A549 (cell line): ENCODE measurements at regions not wholly inside any gene's neighbourhood (a gene's known extent, or its start where the extent isn't known, plus 50 kb on each side); places are given as distances from the start of the nearest gene placed in this dataset.

Experiments used
- ATAC-seq, 2 experiments: fragments of 200-7000 bp in 1 of 2; fragments of >200 bp in 1 of 2; cut with Nextera tagmentation in 1 of 2; cut with Tn5 transposase in 1 of 2; 3 replicates each; pipeline versions ENCODE4 v1.8.0 to v1.9.1; 2018 to 2020; ENCODE audit warnings: mild to moderate bottlenecking in 1 of 2, moderate library complexity in 1 of 2
- CTCF ChIA-PET: fragments of 300-600 bp; sonication (Branson Sonifier 250); formaldehyde crosslinking; extraction: SDS; loops from one replicate; lab custom pipeline; 2021; ENCODE audit warnings: antibody characterized with exemption, inconsistent platforms; lab: Yijun Ruan, JAX
- POLR2A ChIA-PET: fragments of 350-600 bp; formaldehyde crosslinking; extraction: SDS; loops from one replicate; lab custom pipeline; 2021; ENCODE audit warnings: antibody characterized with exemption, inconsistent platforms; lab: Yijun Ruan, JAX
- DNase-seq, 2 experiments: peaks; one replicate each; pipeline versions ENCODE4 v3.0.0 to v3.0.0-alpha.2; 2011 to 2016; ENCODE audit warnings: low read depth in 1 of 2, low spot score in 1 of 2
- FAIRE-seq: peaks from 2 replicates; lab custom pipeline; 2011; peaks lifted over from hg19 to GRCh38; lab: Jason Lieb, UNC
- H3K27ac ChIP-seq, 2 experiments: fragments of >200 bp; sonication (Bioruptor Twin); formaldehyde crosslinking; 3 replicates each; pipeline ENCODE4 v1.5.1; 2016 to 2017
- H3K4me1 ChIP-seq: fragments of >200 bp; sonication (Bioruptor Twin); formaldehyde crosslinking; 3 replicates; pipeline ENCODE4 v1.6.1; 2016
- H3K4me2 ChIP-seq: fragments of >200 bp; sonication (Bioruptor Twin); formaldehyde crosslinking; 3 replicates; pipeline ENCODE4 v1.6.1; 2016
- H3K4me3 ChIP-seq: fragments of >200 bp; sonication (Bioruptor Twin); formaldehyde crosslinking; 3 replicates; pipeline ENCODE4 v1.5.1; 2016
- H3K9me3 ChIP-seq: fragments of >200 bp; sonication (Bioruptor Twin); formaldehyde crosslinking; 3 replicates; pipeline ENCODE4 v1.6.1; 2016
- ATOH8 ChIP-seq: fragments of 250-450 bp; sonication (Bioruptor Pico); IDR thresholded peaks from 2 replicates; pipeline ENCODE4 v1.5.0; 2020; ENCODE audit warnings: low read depth, mild to moderate bottlenecking, moderate library complexity
- BCL3 ChIP-seq: fragments of >200 bp; sonication (Bioruptor Twin); formaldehyde crosslinking; IDR thresholded peaks from 3 replicates; pipeline ENCODE4 v1.6.1; 2016
- CEBPB ChIP-seq, 2 experiments: fragments of >200 bp in 1 of 2; sonication (Bioruptor Twin) in 1 of 2; formaldehyde crosslinking in 1 of 2; IDR thresholded peaks; 2 replicates each; pipeline ENCODE4 v1.6.1; 2012 to 2016
- CHD2 ChIP-seq: fragments of 150-350 bp; IDR thresholded peaks from 2 replicates; pipeline ENCODE4 v1.6.1; 2014; ENCODE audit warnings: low read length; ENCODE audit not compliant: partially characterized antibody
- CTCF ChIP-seq: fragments of >200 bp; sonication (Bioruptor Twin); formaldehyde crosslinking; IDR thresholded peaks from 3 replicates; pipeline ENCODE4 v1.5.1; 2016
- E2F6 ChIP-seq: IDR thresholded peaks from 2 replicates; pipeline ENCODE4 v1.6.1; 2012; ENCODE audit warnings: low read depth, borderline replicate concordance
- EHF ChIP-seq: fragments of 250-450 bp; sonication (Bioruptor Pico); IDR thresholded peaks from 2 replicates; pipeline ENCODE4 v1.5.0; 2020; ENCODE audit warnings: mild to moderate bottlenecking
- ELK1 ChIP-seq: fragments of 150-350 bp; IDR thresholded peaks from 2 replicates; pipeline ENCODE4 v1.6.1; 2014; ENCODE audit warnings: low read depth, mild to moderate bottlenecking, low read length
- ESRRA ChIP-seq: fragments of 150-350 bp; IDR thresholded peaks from 2 replicates; pipeline ENCODE4 v1.6.1; 2014; ENCODE audit warnings: mild to moderate bottlenecking, low read length, borderline replicate concordance
- GATA3 ChIP-seq: IDR thresholded peaks from 2 replicates; pipeline ENCODE4 v1.6.1; 2012; ENCODE audit warnings: borderline replicate concordance
- HDAC2 ChIP-seq: fragments of 200-600 bp; sonication (generic); IDR thresholded peaks from 2 replicates; pipeline ENCODE4 v1.6.1; 2016
- HOXA7 ChIP-seq: fragments of 250-450 bp; sonication (Bioruptor Pico); IDR thresholded peaks from 2 replicates; pipeline ENCODE4 v1.5.0; 2020; ENCODE audit warnings: mild to moderate bottlenecking, moderate library complexity
- HOXB13 ChIP-seq: fragments of 250-450 bp; sonication (Bioruptor Pico); IDR thresholded peaks from 2 replicates; pipeline ENCODE4 v1.5.0; 2020; ENCODE audit warnings: low read depth, mild to moderate bottlenecking, moderate library complexity
- MAX ChIP-seq: IDR thresholded peaks from 2 replicates; pipeline ENCODE4 v1.6.1; 2012
- NFE2L2 ChIP-seq: fragments of 150-350 bp; conservative IDR thresholded peaks from 2 replicates; pipeline ENCODE4 v1.6.1; 2014; ENCODE audit warnings: low read length
- NPAS2 ChIP-seq: fragments of 250-450 bp; sonication (Bioruptor Pico); IDR thresholded peaks from 2 replicates; pipeline ENCODE4 v1.8.0; 2022; ENCODE audit warnings: mild to moderate bottlenecking, moderate library complexity, borderline replicate concordance
- PHF8 ChIP-seq: fragments of 200-600 bp; sonication (generic); IDR thresholded peaks from 2 replicates; pipeline ENCODE4 v1.6.1; 2016; ENCODE audit warnings: low read depth, mild to moderate bottlenecking, antibody characterized with exemption, moderate library complexity, borderline replicate concordance
- REST ChIP-seq: fragments of 200-600 bp; sonication (generic); IDR thresholded peaks from 2 replicates; pipeline ENCODE4 v1.6.1; 2016; ENCODE audit warnings: antibody characterized with exemption, mild to moderate bottlenecking, moderate library complexity
- RFX5 ChIP-seq: fragments of 450-650 bp; IDR thresholded peaks from 2 replicates; pipeline ENCODE4 v1.7.1; 2014; ENCODE audit warnings: antibody characterized with exemption, mild to moderate bottlenecking, moderate library complexity
- RNF2 ChIP-seq: fragments of 200-600 bp; sonication (generic); IDR thresholded peaks from 2 replicates; pipeline ENCODE4 v1.6.1; 2016; ENCODE audit warnings: low read depth, mild to moderate bottlenecking, antibody characterized with exemption, moderate library complexity, borderline replicate concordance
- USF2 ChIP-seq: fragments of 450-650 bp; IDR thresholded peaks from 2 replicates; pipeline ENCODE4 v1.6.1; 2014; ENCODE audit warnings: antibody characterized with exemption
- ZNF302 ChIP-seq: fragments of 250-450 bp; sonication (Bioruptor Pico); IDR thresholded peaks from 2 replicates; pipeline ENCODE4 v1.9.0; 2021; ENCODE audit warnings: inconsistent platforms, mild to moderate bottlenecking, moderate library complexity
- ZSCAN20 ChIP-seq: fragments of 250-450 bp; sonication (Bioruptor Pico); IDR thresholded peaks from 2 replicates; pipeline ENCODE4 v1.8.0; 2022; ENCODE audit warnings: mild to moderate bottlenecking, moderate library complexity
- WGBS: methylation state at CpG from one replicate; pipeline ENCODE4 v1.1.6; 2017; ENCODE audit errors: missing lambda C conversion rate; 5-methylcytosine and 5-hydroxymethylcytosine counted together

GRCh38 chr5:12896086-12896485, 991.8 kb upstream of the CTNND2 start:
- Histone ChIP-seq H3K4me2 (no peak overlapping the region), H3K27ac (no peak overlapping the region), H3K9me3 (no peaks in the 10 kb centered on the region), H3K4me1 (no peaks in the 10 kb centered on the region), H3K4me3 (no peak overlapping the region)
- WGBS: 10% methylated on average over 3 of the region's 3 CpGs
- no peak for TF ChIP-seq MAX
- no peak for TF ChIP-seq HOXA7 (CRISPR knock-in tag)
- no peak for TF ChIP-seq EHF (CRISPR knock-in tag)
- no peak for TF ChIP-seq HDAC2
- no peak for TF ChIP-seq REST
- TF ChIP-seq NFE2L2: no peak
- TF ChIP-seq BCL3: no peak
- TF ChIP-seq NPAS2: no peak
- TF ChIP-seq RNF2: no peak
- no peak for TF ChIP-seq ZNF302 (CRISPR knock-in tag)
- ChIA-PET POLR2A (no interaction called here), CTCF (no interaction called here)
- no peak for FAIRE-seq
- no peak for ATAC-seq
- DNase-seq: no peak

- ATAC-seq (no peak), FAIRE-seq (no peak), DNase-seq (no peak)
- H3K4me2 ChIP-seq: no peak overlapping the region
- TF ChIP-seq REST: no peak
- TF ChIP-seq ZSCAN20 (CRISPR knock-in tag): no peak
- TF ChIP-seq ESRRA: no peak
- no peak for TF ChIP-seq CTCF
- no peak for TF ChIP-seq CHD2
- no peak for TF ChIP-seq USF2
- no peak for TF ChIP-seq ATOH8 (CRISPR knock-in tag)
- TF ChIP-seq PHF8: no peak
- TF ChIP-seq RFX5: no peak
- TF ChIP-seq ELK1: no peak
- TF ChIP-seq GATA3: no peak
- TF ChIP-seq EHF (CRISPR knock-in tag): no peak
- no peak for TF ChIP-seq CEBPB (IDR thresholded peaks at IDR 0.05)
- TF ChIP-seq HDAC2: no peak
- no peak for TF ChIP-seq HOXB13
- TF ChIP-seq E2F6: no peak
- CTCF ChIA-PET: no interaction called here
- POLR2A ChIA-PET: no interaction called here
- no peak overlapping the region for H3K4me3 ChIP-seq
- WGBS: 6% methylated on average over 2 of the region's 2 CpGs
- no peak overlapping the region for H3K27ac ChIP-seq
- no peaks in the 10 kb centered on the region for H3K9me3 ChIP-seq
- H3K4me1 ChIP-seq: no peaks in the 10 kb centered on the region
Measured at GRCh38 chr5:12885018-12885417, 980.8 kb upstream of the CTNND2 start.
